GM23338 (cell line): ENCODE measurements at regions not wholly inside any gene's neighbourhood (a gene's known extent, or its start where the extent isn't known, plus 50 kb on each side); places are given as distances from the start of the nearest gene placed in this dataset.

ENCODE experiments used
- ATAC-seq: fragments of 200-7000 bp; cut with Tn5 transposase; 3 replicates; pipeline ENCODE4 v1.9.1; 2020
- DNase-seq: peaks from one replicate; pipeline ENCODE4 v3.0.0-alpha.2; 2015; ENCODE audit warnings: low spot score
- H2AFZ ChIP-seq: fragments of 200-600 bp; sonication (generic); 2 replicates; pipeline ENCODE4 v1.8.0; 2016; ENCODE audit warnings: antibody characterized with exemption, mild to moderate bottlenecking, moderate library complexity
- H3F3A ChIP-seq: fragments of 200-600 bp; sonication (generic); replicated peaks from 2 replicates; pipeline ENCODE4 v1.8.0; 2017; ENCODE audit warnings: antibody characterized with exemption, mixed run types, low read depth
- H3K27ac ChIP-seq: fragments of 200-600 bp; sonication (generic); 2 replicates; pipeline ENCODE4 v1.6.1; 2016; ENCODE audit warnings: low read depth
- H3K27me3 ChIP-seq: fragments of 200-600 bp; sonication (generic); 2 replicates; pipeline ENCODE4 v1.8.0; 2016; ENCODE audit warnings: mild to moderate bottlenecking, mixed run types, moderate library complexity; ENCODE audit not compliant: insufficient read depth
- H3K36me3 ChIP-seq: fragments of 200-600 bp; sonication (generic); 2 replicates; pipeline ENCODE4 v1.8.0; 2016; ENCODE audit warnings: mild to moderate bottlenecking; ENCODE audit not compliant: insufficient read depth
- H3K4me1 ChIP-seq: fragments of 200-600 bp; sonication (generic); 2 replicates; pipeline ENCODE4 v1.8.0; 2016; ENCODE audit warnings: mild to moderate bottlenecking, moderate library complexity; ENCODE audit not compliant: insufficient read depth
- H3K4me2 ChIP-seq: fragments of 200-600 bp; sonication (generic); 2 replicates; pipeline ENCODE4 v1.7.1; 2017; ENCODE audit warnings: mixed run types
- H3K4me3 ChIP-seq: fragments of 200-600 bp; sonication (generic); 2 replicates; pipeline ENCODE4 v1.6.1; 2016; ENCODE audit warnings: mixed run types
- H3K79me2 ChIP-seq: fragments of 200-600 bp; sonication (generic); replicated peaks from 2 replicates; pipeline ENCODE4 v1.8.0; 2017; ENCODE audit warnings: mild to moderate bottlenecking; ENCODE audit not compliant: insufficient read depth
- H3K9me2 ChIP-seq: fragments of 200-600 bp; sonication (generic); 2 replicates; pipeline ENCODE4 v1.8.0; 2017; ENCODE audit not compliant: insufficient read depth
- H4K20me1 ChIP-seq: fragments of 200-600 bp; sonication (generic); replicated peaks from 2 replicates; pipeline ENCODE4 v1.8.0; 2017; ENCODE audit warnings: mild to moderate bottlenecking; ENCODE audit not compliant: insufficient read depth
- H3K27ac Mint-ChIP-seq: 2 replicates; pipeline ENCODE4 v1.8.0; 2020; ENCODE audit warnings: inconsistent platforms, mild to moderate bottlenecking, moderate library complexity, mixed read lengths
- H3K27me3 Mint-ChIP-seq: 3 replicates; pipeline ENCODE4 v1.8.0; 2022; ENCODE audit warnings: low read depth, mild to moderate bottlenecking, moderate library complexity, mixed read lengths, inconsistent platforms; ENCODE audit not compliant: insufficient read depth, poor library complexity
- H3K36me3 Mint-ChIP-seq: 3 replicates; pipeline ENCODE4 v1.8.0; 2021; ENCODE audit warnings: low read depth, mild to moderate bottlenecking, inconsistent platforms, moderate library complexity, mixed read lengths
- H3K4me1 Mint-ChIP-seq: 3 replicates; pipeline ENCODE4 v1.8.0; 2020; ENCODE audit warnings: mild to moderate bottlenecking, inconsistent platforms, mixed read lengths
- H3K4me3 Mint-ChIP-seq: 3 replicates; pipeline ENCODE4 v1.8.0; 2021; ENCODE audit warnings: moderate library complexity, mild to moderate bottlenecking, inconsistent platforms, mixed read lengths
- H3K9me3 Mint-ChIP-seq: 3 replicates; pipeline ENCODE4 v1.8.0; 2020; ENCODE audit warnings: moderate library complexity, mild to moderate bottlenecking, inconsistent platforms, mixed read lengths
- CREB1 ChIP-seq: fragments of 250-450 bp; sonication (Bioruptor Pico); IDR thresholded peaks from 2 replicates; pipeline ENCODE4 v1.5.0; 2020; ENCODE audit warnings: low read depth, mild to moderate bottlenecking, moderate library complexity
- CTCF ChIP-seq, 2 experiments: fragments of 200-600 bp in 1 of 2; sonication (generic) in 1 of 2; conservative IDR thresholded peaks; 2 replicates each; pipeline versions ENCODE4 v1.5.1 to v1.6.1; 2016 to 2017; ENCODE audit warnings: antibody characterized with exemption in 2 of 2, low read depth in 2 of 2, mild to moderate bottlenecking in 2 of 2, moderate library complexity in 1 of 2
- EZH2 ChIP-seq: fragments of 200-600 bp; sonication (generic); IDR thresholded peaks from one replicate; pipeline ENCODE4 v1.8.0; 2017; ENCODE audit warnings: antibody characterized with exemption, mild to moderate bottlenecking, low read depth; ENCODE audit not compliant: unreplicated experiment
- EZH2phosphoT487 ChIP-seq: fragments of 200-600 bp; sonication (generic); IDR thresholded peaks from one replicate; pipeline ENCODE4 v1.8.1; 2018; ENCODE audit warnings: antibody characterized with exemption; ENCODE audit not compliant: unreplicated experiment
- JUNB ChIP-seq: IDR thresholded peaks from one replicate; pipeline ENCODE4 v1.6.1; 2016; ENCODE audit warnings: antibody characterized with exemption; ENCODE audit not compliant: unreplicated experiment
- NANOG ChIP-seq: IDR thresholded peaks from 2 replicates; pipeline ENCODE4 v1.6.1; 2016; ENCODE audit warnings: antibody characterized with exemption, borderline replicate concordance
- POLR2AphosphoS5 ChIP-seq: IDR thresholded peaks from 2 replicates; pipeline ENCODE4 v1.6.1; 2016; ENCODE audit warnings: antibody characterized with exemption, low read depth
- REST ChIP-seq: IDR thresholded peaks from one replicate; pipeline ENCODE4 v1.6.1; 2018; ENCODE audit warnings: antibody characterized with exemption; ENCODE audit not compliant: unreplicated experiment
- STAT1 ChIP-seq: IDR thresholded peaks from one replicate; pipeline ENCODE4 v1.6.1; 2016; ENCODE audit warnings: antibody characterized with exemption; ENCODE audit not compliant: unreplicated experiment
- ZNF114 ChIP-seq: fragments of 250-450 bp; sonication (Bioruptor Pico); IDR thresholded peaks from 2 replicates; pipeline ENCODE4 v1.5.0; 2020; ENCODE audit warnings: mild to moderate bottlenecking, moderate library complexity
- ZNF331 ChIP-seq: fragments of 250-450 bp; sonication (Bioruptor Pico); IDR thresholded peaks from 2 replicates; pipeline ENCODE4 v1.5.0; 2020; ENCODE audit warnings: low read depth, mild to moderate bottlenecking, moderate library complexity
- ZNF462 ChIP-seq: fragments of 250-450 bp; sonication (Bioruptor Pico); IDR thresholded peaks from 2 replicates; pipeline ENCODE4 v1.5.0; 2020; ENCODE audit warnings: mild to moderate bottlenecking, moderate library complexity

GRCh38 chr3:137347817-137348368, 390.1 kb downstream of the IL20RB start (continued):
- TF ChIP-seq JUNB (no peak), ZNF114 (CRISPR knock-in tag) (no peak), POLR2AphosphoS5 (no peak), REST (no peak), CTCF (conservative IDR thresholded peaks at IDR 0.05; ENCODE audit: low read depth in 2 of 2) (no peak), EZH2 (no peak), CREB1 (CRISPR knock-in tag) (no peak), STAT1 (no peak)

DNA sequence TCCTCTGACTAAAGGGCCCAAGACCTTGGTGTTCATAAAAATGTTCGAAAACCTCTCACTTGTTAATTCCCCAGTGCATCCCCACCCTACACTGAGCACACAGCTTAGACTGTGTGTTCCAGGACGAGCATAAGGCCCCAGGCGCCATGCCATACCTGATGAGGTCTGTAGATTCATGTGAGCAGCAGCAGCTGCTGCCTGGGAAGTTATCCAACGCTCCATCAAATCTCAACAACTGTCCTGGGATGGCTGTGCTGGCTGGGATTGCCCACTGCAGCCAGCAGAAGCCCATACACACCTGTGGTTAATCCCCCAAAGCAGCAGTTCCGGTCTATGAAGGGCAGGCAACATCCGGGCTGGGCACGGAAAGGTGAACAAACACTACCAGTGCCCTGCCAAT, 391.2 kb downstream of the IL20RB start:
- Histone ChIP-seq H3K36me3 (no peaks in the 10 kb centered on the region), H3K4me3 (no peak overlapping the region), H3F3A (no peaks in the 10 kb centered on the region), H2AFZ (no peak overlapping the region), H3K27me3 (no peaks in the 10 kb centered on the region), H3K9me2 (no peaks in the 10 kb centered on the region; the same call in 1 of the 2 replicates), H3K4me1 (no peaks in the 10 kb centered on the region), H3K4me2 (no peak overlapping the region), H3K79me2 (no peaks in the 10 kb centered on the region), H4K20me1 (no peaks in the 10 kb centered on the region), H3K27ac (no peak overlapping the region)
- Mint-ChIP-seq H3K27ac (no peak overlapping the region), H3K9me3 (peaks cover 4% of the 10 kb centered on the region; the same call in 2 of the 3 replicates), H3K36me3 (0 out of 3 replicates have a peak, but pooled peaks cover 3% of the 10 kb centered on the region), H3K4me3 (no peak overlapping the region), H3K4me1 (no peaks in the 10 kb centered on the region), H3K27me3 (no peaks in the 10 kb centered on the region)
- DNase-seq = no peak
- ATAC-seq = no peak
- TF ChIP-seq NANOG = no peak
- no peak for TF ChIP-seq POLR2AphosphoS5
- no peak for TF ChIP-seq ZNF331 (CRISPR knock-in tag)
- no peak for TF ChIP-seq ZNF462 (CRISPR knock-in tag)
- TF ChIP-seq EZH2phosphoT487 = no peak
- no peak for TF ChIP-seq STAT1
- TF ChIP-seq ZNF114 (CRISPR knock-in tag) = no peak
